DMS114 treated with DMSO at 0.1 percent for 48 hours (cell line): ENCODE measurements at regions not wholly inside any gene's neighbourhood (a gene's known extent, or its start where the extent isn't known, plus 50 kb on each side); places are given as distances from the start of the nearest gene placed in this dataset.
"Not testable (repeated sequence)": the region's sequence is repeated elsewhere in the genome, so short reads cannot be mapped to it uniquely, and the experiment has no call there.

ENCODE experiments used
- DNase-seq: peaks from one replicate; lab custom pipeline; 2025; ENCODE audit not compliant: unreplicated experiment; lab: John Stamatoyannopoulos, UW

- DNase-seq: not testable (repeated sequence)
Observed at GRCh38 chr2:64937314-64937686, 51.9 kb upstream of the SLC1A4 start.

GRCh38 chr2:64937687-64938491 is 51.3 kb upstream of the SLC1A4 start:
- DNase-seq: no peak

- no peak for DNase-seq
Observed at GRCh38 chr2:64938607-64939285, 50.5 kb upstream of the SLC1A4 start.

- no peak for DNase-seq
Observed at GRCh38 chr2:64939332-64939917, 49.8 kb upstream of the SLC1A4 start.
